ENCODE measurements at regions not wholly inside any gene's neighbourhood (a gene's known extent, or its start where the extent isn't known, plus 50 kb on each side); places are given as distances from the start of the nearest gene placed in this dataset.

GRCh38 chrX:117215683-117216082 is 752.9 kb upstream of the CT83 start:
- DNase-seq (ENCODE audit: low read depth), result no peak

- DNase-seq (ENCODE audit: low read depth), result no peak
Observed at GRCh38 chrX:117196481-117196880, 733.7 kb upstream of the CT83 start.

GRCh38 chrX:117147249-117147648 is 684.5 kb upstream of the CT83 start:
- DNase-seq (ENCODE audit: low read depth), result no peak

- no peak for DNase-seq (ENCODE audit: low read depth)
Observed at GRCh38 chrX:117138070-117138469, 675.3 kb upstream of the CT83 start.

- no peak for DNase-seq (ENCODE audit: low read depth)
Observed at GRCh38 chrX:117134983-117135382, 672.2 kb upstream of the CT83 start.

- DNase-seq (ENCODE audit: low read depth), result no peak
Observed at GRCh38 chrX:117120700-117121099, 657.9 kb upstream of the CT83 start.

- no peak for DNase-seq (ENCODE audit: low read depth)
Observed at GRCh38 chrX:117096528-117096927, 633.8 kb upstream of the CT83 start.

- no peak for DNase-seq (ENCODE audit: low read depth)
Observed at GRCh38 chrX:117095393-117095792, 632.6 kb upstream of the CT83 start.

GRCh38 chrX:117094149-117094548 is 631.4 kb upstream of the CT83 start:
- DNase-seq (ENCODE audit: low read depth), result no peak

GRCh38 chrX:117093319-117093718 is 630.5 kb upstream of the CT83 start:
- no peak for DNase-seq (ENCODE audit: low read depth)

- DNase-seq (ENCODE audit: low read depth), result no peak
Observed at GRCh38 chrX:117092641-117093040, 629.9 kb upstream of the CT83 start.

GRCh38 chrX:117063224-117063623 is 600.4 kb upstream of the CT83 start:
- DNase-seq (ENCODE audit: low read depth), result no peak

GRCh38 chrX:117059848-117060247 is 597.1 kb upstream of the CT83 start:
- no peak for DNase-seq (ENCODE audit: low read depth)

- DNase-seq (ENCODE audit: low read depth), result no peak
Observed at GRCh38 chrX:117053260-117053659, 590.5 kb upstream of the CT83 start.

GRCh38 chrX:117038918-117039440 is 576.2 kb upstream of the CT83 start:
- no peak for DNase-seq (ENCODE audit: low read depth)

- no peak for DNase-seq (ENCODE audit: low read depth)
Observed at GRCh38 chrX:117010243-117010642, 547.5 kb upstream of the CT83 start.

GRCh38 chrX:117002981-117003380 is 540.2 kb upstream of the CT83 start:
- DNase-seq (ENCODE audit: low read depth), result no peak

- no peak for DNase-seq (ENCODE audit: low read depth)
Observed at GRCh38 chrX:116975517-116975916, 512.7 kb upstream of the CT83 start.

- DNase-seq (ENCODE audit: low read depth), result no peak
Observed at GRCh38 chrX:116972362-116972761, 509.6 kb upstream of the CT83 start.

GRCh38 chrX:116961872-116962582 is 499.3 kb upstream of the CT83 start:
- DNase-seq (ENCODE audit: low read depth), result peak; percentile 24

- DNase-seq (ENCODE audit: low read depth), result no peak
Observed at GRCh38 chrX:116930311-116930710, 467.5 kb upstream of the CT83 start.

- no peak for DNase-seq (ENCODE audit: low read depth)
Observed at GRCh38 chrX:116897526-116897925, 434.8 kb upstream of the CT83 start.

- no peak for DNase-seq (ENCODE audit: low read depth)
Observed at GRCh38 chrX:116881961-116882360, 419.2 kb upstream of the CT83 start.

- DNase-seq (ENCODE audit: low read depth), result peak; percentile 76
Observed at GRCh38 chrX:116873671-116874070, 410.9 kb upstream of the CT83 start.

Data from ELR (cell line).